WTC11 (cell line): ENCODE measurements at regions not wholly inside any gene's neighbourhood (a gene's known extent, or its start where the extent isn't known, plus 50 kb on each side); places are given as distances from the start of the nearest gene placed in this dataset.

Experiments used
- ATAC-seq: fragments of 200-7000 bp; cut with Tn5 transposase; 2 replicates; pipeline ENCODE4 v1.10.0; 2021; ENCODE audit warnings: mild to moderate bottlenecking, moderate library complexity
- CTCF ChIA-PET: fragments of 300-600 bp; sonication (Branson Sonifier 250); formaldehyde crosslinking; loops from one replicate; lab custom pipeline; 2021; ENCODE audit warnings: antibody characterized with exemption; lab: Charles Lee
- POLR2A ChIA-PET: fragments of 350-600 bp; sonication (Branson Sonifier 250); formaldehyde crosslinking; loops from one replicate; lab custom pipeline; 2021; ENCODE audit warnings: antibody characterized with exemption; lab: Charles Lee
- DNase-seq: peaks from one replicate; pipeline ENCODE4 v3.0.0; 2021; ENCODE audit warnings: low spot score
- H3K27ac Mint-ChIP-seq: 2 replicates; pipeline ENCODE4 v1.8.0; 2021; ENCODE audit warnings: mixed read lengths
- H3K27me3 Mint-ChIP-seq: 2 replicates; pipeline ENCODE4 v1.8.0; 2021; ENCODE audit warnings: low read depth, mild to moderate bottlenecking, moderate library complexity, mixed read lengths
- H3K36me3 Mint-ChIP-seq: 2 replicates; pipeline ENCODE4 v1.8.0; 2021; ENCODE audit warnings: mixed read lengths
- H3K4me1 Mint-ChIP-seq: 2 replicates; pipeline ENCODE4 v1.8.0; 2022; ENCODE audit warnings: mixed read lengths
- H3K4me3 Mint-ChIP-seq: 2 replicates; pipeline ENCODE4 v1.8.0; 2021; ENCODE audit warnings: mild to moderate bottlenecking, moderate library complexity, mixed read lengths
- H3K9me3 Mint-ChIP-seq: 2 replicates; pipeline ENCODE4 v1.8.0; 2021; ENCODE audit warnings: mixed read lengths
- ELF4 ChIP-seq: sonication (generic); formaldehyde crosslinking; IDR thresholded peaks from 2 replicates; pipeline ENCODE4 v1.8.1; 2022; ENCODE audit warnings: low read depth, mild to moderate bottlenecking, moderate library complexity, missing genetic modification reagents
- EMX1 ChIP-seq: fragments of 250-450 bp; sonication (Bioruptor Pico); IDR thresholded peaks from 2 replicates; pipeline ENCODE4 v1.8.0; 2021; ENCODE audit warnings: mild to moderate bottlenecking
- ETV6 ChIP-seq: sonication (generic); formaldehyde crosslinking; IDR thresholded peaks from 2 replicates; pipeline ENCODE4 v1.8.1; 2022; ENCODE audit warnings: mild to moderate bottlenecking, missing genetic modification reagents
- GTF2I ChIP-seq: fragments of 250-450 bp; sonication (Bioruptor Pico); conservative IDR thresholded peaks from 2 replicates; pipeline ENCODE4 v1.4.0; 2021; ENCODE audit warnings: mild to moderate bottlenecking
- JUN ChIP-seq: sonication (generic); formaldehyde crosslinking; IDR thresholded peaks from 2 replicates; pipeline ENCODE4 v1.8.0; 2023; ENCODE audit warnings: mild to moderate bottlenecking, missing genetic modification reagents
- MXD4 ChIP-seq: fragments of 250-450 bp; sonication (Bioruptor Pico); IDR thresholded peaks from 2 replicates; pipeline ENCODE4 v1.8.0; 2021; ENCODE audit warnings: mild to moderate bottlenecking, moderate library complexity, borderline replicate concordance
- NR2C2 ChIP-seq: sonication (generic); formaldehyde crosslinking; IDR thresholded peaks from 2 replicates; pipeline ENCODE4 v1.8.0; 2022; ENCODE audit warnings: mild to moderate bottlenecking, missing genetic modification reagents
- TEAD1 ChIP-seq: sonication (generic); formaldehyde crosslinking; IDR thresholded peaks from 2 replicates; pipeline ENCODE4 v1.8.0; 2022; ENCODE audit warnings: mild to moderate bottlenecking, missing genetic modification reagents
- ZNF263 ChIP-seq: sonication (generic); formaldehyde crosslinking; IDR thresholded peaks from 2 replicates; pipeline ENCODE4 v1.8.1; 2022; ENCODE audit warnings: low read depth, mild to moderate bottlenecking, moderate library complexity, missing genetic modification reagents
- ZNF671 ChIP-seq: fragments of 250-450 bp; sonication (Bioruptor Pico); IDR thresholded peaks from 2 replicates; pipeline ENCODE4 v1.8.0; 2021; ENCODE audit warnings: mild to moderate bottlenecking
- TF ChIP-seq, protein P1 (sequence below): fragments of 250-450 bp; sonication (Bioruptor Pico); IDR thresholded peaks from 2 replicates; pipeline ENCODE4 v1.9.0; 2021; ENCODE audit warnings: mild to moderate bottlenecking, borderline replicate concordance
- TF ChIP-seq, protein P2 (sequence below): sonication (generic); formaldehyde crosslinking; IDR thresholded peaks from 2 replicates; pipeline ENCODE4 v1.8.0; 2023; ENCODE audit warnings: missing genetic modification reagents
- TF ChIP-seq, protein P3 (sequence below): sonication (generic); formaldehyde crosslinking; IDR thresholded peaks from 2 replicates; pipeline ENCODE4 v1.8.0; 2022; ENCODE audit warnings: mild to moderate bottlenecking, missing genetic modification reagents
- TF ChIP-seq, protein P4 (sequence below): fragments of 250-450 bp; sonication (Bioruptor Pico); IDR thresholded peaks from 2 replicates; pipeline ENCODE4 v2.1.2; 2022; ENCODE audit warnings: mild to moderate bottlenecking, moderate library complexity
- TF ChIP-seq, protein P5 (sequence below): sonication (generic); formaldehyde crosslinking; IDR thresholded peaks from 2 replicates; pipeline ENCODE4 v1.8.1; 2022; ENCODE audit warnings: low read depth, missing genetic modification reagents, borderline replicate concordance
- TF ChIP-seq, protein P6 (sequence below): sonication (generic); formaldehyde crosslinking; IDR thresholded peaks from 2 replicates; pipeline ENCODE4 v1.8.1; 2023; ENCODE audit warnings: mild to moderate bottlenecking, missing genetic modification reagents, moderate library complexity

DNA sequence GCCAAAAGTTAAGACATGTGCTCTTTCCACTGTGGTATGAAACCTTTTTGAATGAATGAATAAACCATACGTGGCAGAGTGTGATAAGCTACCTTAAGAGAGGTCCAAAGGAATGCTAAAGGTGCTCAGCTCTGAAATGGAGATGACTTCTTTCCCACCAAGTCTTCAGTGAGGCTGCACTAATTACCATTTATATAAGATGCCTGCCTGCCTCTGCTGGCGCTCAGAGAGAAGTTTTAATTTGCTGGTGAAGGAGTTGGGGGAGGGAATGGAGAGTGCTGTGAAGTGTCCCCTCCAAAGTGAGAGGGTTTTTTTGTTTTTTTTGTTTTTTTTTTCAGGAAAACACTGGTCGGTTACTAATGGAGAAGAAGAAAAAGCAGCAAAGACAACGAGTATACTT lies 559.0 kb downstream of the OMA1 start (continued):
- TF ChIP-seq, protein P1, sequence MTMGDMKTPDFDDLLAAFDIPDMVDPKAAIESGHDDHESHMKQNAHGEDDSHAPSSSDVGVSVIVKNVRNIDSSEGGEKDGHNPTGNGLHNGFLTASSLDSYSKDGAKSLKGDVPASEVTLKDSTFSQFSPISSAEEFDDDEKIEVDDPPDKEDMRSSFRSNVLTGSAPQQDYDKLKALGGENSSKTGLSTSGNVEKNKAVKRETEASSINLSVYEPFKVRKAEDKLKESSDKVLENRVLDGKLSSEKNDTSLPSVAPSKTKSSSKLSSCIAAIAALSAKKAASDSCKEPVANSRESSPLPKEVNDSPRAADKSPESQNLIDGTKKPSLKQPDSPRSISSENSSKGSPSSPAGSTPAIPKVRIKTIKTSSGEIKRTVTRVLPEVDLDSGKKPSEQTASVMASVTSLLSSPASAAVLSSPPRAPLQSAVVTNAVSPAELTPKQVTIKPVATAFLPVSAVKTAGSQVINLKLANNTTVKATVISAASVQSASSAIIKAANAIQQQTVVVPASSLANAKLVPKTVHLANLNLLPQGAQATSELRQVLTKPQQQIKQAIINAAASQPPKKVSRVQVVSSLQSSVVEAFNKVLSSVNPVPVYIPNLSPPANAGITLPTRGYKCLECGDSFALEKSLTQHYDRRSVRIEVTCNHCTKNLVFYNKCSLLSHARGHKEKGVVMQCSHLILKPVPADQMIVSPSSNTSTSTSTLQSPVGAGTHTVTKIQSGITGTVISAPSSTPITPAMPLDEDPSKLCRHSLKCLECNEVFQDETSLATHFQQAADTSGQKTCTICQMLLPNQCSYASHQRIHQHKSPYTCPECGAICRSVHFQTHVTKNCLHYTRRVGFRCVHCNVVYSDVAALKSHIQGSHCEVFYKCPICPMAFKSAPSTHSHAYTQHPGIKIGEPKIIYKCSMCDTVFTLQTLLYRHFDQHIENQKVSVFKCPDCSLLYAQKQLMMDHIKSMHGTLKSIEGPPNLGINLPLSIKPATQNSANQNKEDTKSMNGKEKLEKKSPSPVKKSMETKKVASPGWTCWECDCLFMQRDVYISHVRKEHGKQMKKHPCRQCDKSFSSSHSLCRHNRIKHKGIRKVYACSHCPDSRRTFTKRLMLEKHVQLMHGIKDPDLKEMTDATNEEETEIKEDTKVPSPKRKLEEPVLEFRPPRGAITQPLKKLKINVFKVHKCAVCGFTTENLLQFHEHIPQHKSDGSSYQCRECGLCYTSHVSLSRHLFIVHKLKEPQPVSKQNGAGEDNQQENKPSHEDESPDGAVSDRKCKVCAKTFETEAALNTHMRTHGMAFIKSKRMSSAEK (CRISPR knock-in tag): no peak
- TF ChIP-seq, protein P2, sequence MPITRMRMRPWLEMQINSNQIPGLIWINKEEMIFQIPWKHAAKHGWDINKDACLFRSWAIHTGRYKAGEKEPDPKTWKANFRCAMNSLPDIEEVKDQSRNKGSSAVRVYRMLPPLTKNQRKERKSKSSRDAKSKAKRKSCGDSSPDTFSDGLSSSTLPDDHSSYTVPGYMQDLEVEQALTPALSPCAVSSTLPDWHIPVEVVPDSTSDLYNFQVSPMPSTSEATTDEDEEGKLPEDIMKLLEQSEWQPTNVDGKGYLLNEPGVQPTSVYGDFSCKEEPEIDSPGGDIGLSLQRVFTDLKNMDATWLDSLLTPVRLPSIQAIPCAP (CRISPR knock-in tag): no peak
- TF ChIP-seq, protein P3, sequence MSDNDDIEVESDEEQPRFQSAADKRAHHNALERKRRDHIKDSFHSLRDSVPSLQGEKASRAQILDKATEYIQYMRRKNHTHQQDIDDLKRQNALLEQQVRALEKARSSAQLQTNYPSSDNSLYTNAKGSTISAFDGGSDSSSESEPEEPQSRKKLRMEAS (CRISPR knock-in tag): no peak
- TF ChIP-seq MXD4 (CRISPR knock-in tag): no peak

DNA sequence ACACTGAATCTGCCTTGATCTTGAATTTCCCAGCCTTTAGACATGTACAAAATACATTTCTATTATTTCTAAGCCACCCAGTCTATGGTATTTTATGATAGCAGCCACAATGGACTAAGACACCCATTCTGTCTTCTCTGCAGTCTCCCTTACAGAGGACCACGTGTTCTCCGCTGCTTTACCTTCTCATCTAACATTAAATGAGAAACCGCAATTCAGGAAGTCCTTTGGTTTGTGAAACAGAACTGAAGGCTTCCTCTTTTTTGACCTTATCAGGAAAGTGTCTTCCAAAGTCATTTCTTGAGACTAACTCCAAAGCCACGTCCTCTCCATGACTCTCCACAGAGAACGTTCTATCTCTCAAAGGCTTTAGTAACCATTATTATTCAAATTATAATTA lies 560.1 kb downstream of the OMA1 start:
- POLR2A ChIA-PET: no interaction called here
- no peak overlapping the region for H3K27ac Mint-ChIP-seq
- peaks cover 8% of the 10 kb centered on the region; the same call in 1 of the 2 replicates for H3K27me3 Mint-ChIP-seq
- ATAC-seq (no peak), DNase-seq (no peak)
- no peak overlapping the region for H3K4me3 Mint-ChIP-seq
- peaks cover 60% of the 10 kb centered on the region for H3K4me1 Mint-ChIP-seq
- TF ChIP-seq ZNF263 (CRISPR knock-in tag): no peak
- no peaks in the 10 kb centered on the region for H3K36me3 Mint-ChIP-seq
- H3K9me3 Mint-ChIP-seq: no peaks in the 10 kb centered on the region
- CTCF ChIA-PET: no interaction called here

DNA sequence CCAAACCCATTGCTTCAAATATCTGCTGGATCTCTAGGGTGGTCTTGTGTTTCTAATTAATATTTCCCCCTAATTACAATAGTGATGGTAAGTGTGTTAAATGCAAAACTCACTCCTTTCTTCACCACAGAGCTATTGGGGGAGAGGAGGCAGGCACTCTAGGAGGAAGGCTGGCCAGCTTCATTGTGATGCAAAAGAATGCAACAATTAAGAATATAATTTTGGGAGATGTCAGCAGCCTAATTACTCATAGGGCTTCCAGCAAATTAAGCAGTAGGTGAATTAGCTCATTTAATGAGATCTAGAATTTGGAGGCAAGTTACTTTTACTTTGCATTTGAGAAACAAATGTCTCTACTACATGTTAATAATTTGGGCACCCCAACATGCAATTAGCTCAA lies 560.4 kb upstream of the DAB1 start:
- POLR2A ChIA-PET: no interaction called here
- peaks cover 59% of the 10 kb centered on the region for H3K4me1 Mint-ChIP-seq
- CTCF ChIA-PET: interaction anchor here (1.0 kb wide), 1 partner anchor 10 kb away, joined by 3 read pairs; no protein-coding TSS in a partner anchor
- H3K36me3 Mint-ChIP-seq: no peaks in the 10 kb centered on the region
- no peak overlapping the region for H3K27ac Mint-ChIP-seq
- H3K4me3 Mint-ChIP-seq: no peak overlapping the region
- H3K9me3 Mint-ChIP-seq: peaks cover 5% of the 10 kb centered on the region; the same call in 1 of the 2 replicates
- ATAC-seq: no peak; the same call in 1 of the 2 replicates
- TF ChIP-seq, protein P4, sequence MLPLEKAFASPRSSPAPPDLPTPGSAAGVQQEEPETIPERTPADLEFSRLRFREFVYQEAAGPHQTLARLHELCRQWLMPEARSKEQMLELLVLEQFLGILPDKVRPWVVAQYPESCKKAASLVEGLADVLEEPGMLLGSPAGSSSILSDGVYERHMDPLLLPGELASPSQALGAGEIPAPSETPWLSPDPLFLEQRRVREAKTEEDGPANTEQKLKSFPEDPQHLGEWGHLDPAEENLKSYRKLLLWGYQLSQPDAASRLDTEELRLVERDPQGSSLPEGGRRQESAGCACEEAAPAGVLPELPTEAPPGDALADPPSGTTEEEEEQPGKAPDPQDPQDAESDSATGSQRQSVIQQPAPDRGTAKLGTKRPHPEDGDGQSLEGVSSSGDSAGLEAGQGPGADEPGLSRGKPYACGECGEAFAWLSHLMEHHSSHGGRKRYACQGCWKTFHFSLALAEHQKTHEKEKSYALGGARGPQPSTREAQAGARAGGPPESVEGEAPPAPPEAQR (CRISPR knock-in tag): no peak
- TF ChIP-seq EMX1 (CRISPR knock-in tag): no peak
- no peak for DNase-seq
- peaks cover 6% of the 10 kb centered on the region; the same call in 1 of the 2 replicates for H3K27me3 Mint-ChIP-seq

DNA sequence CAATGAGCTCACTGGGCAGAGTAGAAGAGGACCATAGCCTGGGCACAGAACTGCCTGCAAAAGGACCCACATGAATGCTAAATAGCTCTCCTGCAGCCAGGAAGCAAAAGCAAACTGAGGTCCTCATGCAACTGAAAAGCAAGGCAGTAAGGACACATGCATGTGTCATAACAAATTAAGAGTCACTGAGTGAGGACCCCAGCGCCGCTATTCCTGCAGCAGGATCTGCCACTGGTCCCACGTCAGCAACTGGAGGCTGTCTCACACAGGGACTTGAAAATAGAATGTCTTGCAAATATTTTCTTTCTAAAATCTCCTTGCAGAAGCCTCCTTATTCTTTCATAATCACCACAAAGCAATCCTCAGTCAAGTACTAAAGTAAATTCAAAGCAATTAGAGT lies 559.6 kb upstream of the DAB1 start:
- TF ChIP-seq GTF2I: no peak
- TF ChIP-seq ELF4 (CRISPR knock-in tag): no peak
- TF ChIP-seq, protein P5, sequence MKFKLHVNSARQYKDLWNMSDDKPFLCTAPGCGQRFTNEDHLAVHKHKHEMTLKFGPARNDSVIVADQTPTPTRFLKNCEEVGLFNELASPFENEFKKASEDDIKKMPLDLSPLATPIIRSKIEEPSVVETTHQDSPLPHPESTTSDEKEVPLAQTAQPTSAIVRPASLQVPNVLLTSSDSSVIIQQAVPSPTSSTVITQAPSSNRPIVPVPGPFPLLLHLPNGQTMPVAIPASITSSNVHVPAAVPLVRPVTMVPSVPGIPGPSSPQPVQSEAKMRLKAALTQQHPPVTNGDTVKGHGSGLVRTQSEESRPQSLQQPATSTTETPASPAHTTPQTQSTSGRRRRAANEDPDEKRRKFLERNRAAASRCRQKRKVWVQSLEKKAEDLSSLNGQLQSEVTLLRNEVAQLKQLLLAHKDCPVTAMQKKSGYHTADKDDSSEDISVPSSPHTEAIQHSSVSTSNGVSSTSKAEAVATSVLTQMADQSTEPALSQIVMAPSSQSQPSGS: no peak
- no peak for TF ChIP-seq ZNF671
- TF ChIP-seq NR2C2: no peak
- TF ChIP-seq, protein P6, sequence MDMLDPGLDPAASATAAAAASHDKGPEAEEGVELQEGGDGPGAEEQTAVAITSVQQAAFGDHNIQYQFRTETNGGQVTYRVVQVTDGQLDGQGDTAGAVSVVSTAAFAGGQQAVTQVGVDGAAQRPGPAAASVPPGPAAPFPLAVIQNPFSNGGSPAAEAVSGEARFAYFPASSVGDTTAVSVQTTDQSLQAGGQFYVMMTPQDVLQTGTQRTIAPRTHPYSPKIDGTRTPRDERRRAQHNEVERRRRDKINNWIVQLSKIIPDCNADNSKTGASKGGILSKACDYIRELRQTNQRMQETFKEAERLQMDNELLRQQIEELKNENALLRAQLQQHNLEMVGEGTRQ (CRISPR knock-in tag): no peak
- TF ChIP-seq TEAD1 (CRISPR knock-in tag): no peak
- TF ChIP-seq JUN (CRISPR knock-in tag): no peak
- no peak for TF ChIP-seq ETV6 (CRISPR knock-in tag)
- no peak overlapping the region for H3K27ac Mint-ChIP-seq
- H3K4me1 Mint-ChIP-seq: peaks cover 55% of the 10 kb centered on the region

More for the DNA sequence above, 559.6 kb upstream of the DAB1 start:
- ChIA-PET POLR2A (no interaction called here), CTCF (interaction anchor here (1.0 kb wide), 1 partner anchor 10 kb away, joined by 3 read pairs; no protein-coding TSS in a partner anchor)
- DNase-seq: no peak
- Mint-ChIP-seq H3K27me3 (peaks cover 2% of the 10 kb centered on the region; the same call in 1 of the 2 replicates), H3K36me3 (peaks cover 5% of the 10 kb centered on the region), H3K9me3 (peaks cover 9% of the 10 kb centered on the region), H3K4me3 (no peak overlapping the region)
- ATAC-seq: no peak
